ENCODE measurements at regions not wholly inside any gene's neighbourhood (a gene's known extent, or its start where the extent isn't known, plus 50 kb on each side); places are given as distances from the start of the nearest gene placed in this dataset.

DNA sequence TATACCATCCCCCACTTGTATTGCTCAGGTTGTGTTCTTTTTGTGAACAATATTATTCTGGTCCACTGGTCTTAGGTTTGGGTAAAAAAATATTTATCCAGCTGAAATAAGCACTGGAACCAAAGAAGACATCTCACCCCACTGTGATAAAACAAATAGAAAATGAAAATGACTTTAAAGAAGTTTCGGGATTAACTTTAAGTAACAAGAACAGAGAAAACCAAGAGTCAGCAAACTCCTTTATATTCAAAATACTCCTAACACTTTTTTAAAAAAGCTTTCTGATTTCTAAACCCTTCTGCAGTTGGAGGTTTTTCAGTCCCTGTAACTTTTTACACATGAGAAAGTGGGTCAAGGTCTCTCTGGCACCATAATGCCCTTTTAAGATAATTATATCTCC, 273.9 kb upstream of the CDH10 start:
- H3K36me3 Mint-ChIP-seq (ENCODE audit: unreplicated experiment): no peaks in the 10 kb centered on the region
- no peak overlapping the region for H3K27ac Mint-ChIP-seq (ENCODE audit: unreplicated experiment)
- TF ChIP-seq, protein P1, sequence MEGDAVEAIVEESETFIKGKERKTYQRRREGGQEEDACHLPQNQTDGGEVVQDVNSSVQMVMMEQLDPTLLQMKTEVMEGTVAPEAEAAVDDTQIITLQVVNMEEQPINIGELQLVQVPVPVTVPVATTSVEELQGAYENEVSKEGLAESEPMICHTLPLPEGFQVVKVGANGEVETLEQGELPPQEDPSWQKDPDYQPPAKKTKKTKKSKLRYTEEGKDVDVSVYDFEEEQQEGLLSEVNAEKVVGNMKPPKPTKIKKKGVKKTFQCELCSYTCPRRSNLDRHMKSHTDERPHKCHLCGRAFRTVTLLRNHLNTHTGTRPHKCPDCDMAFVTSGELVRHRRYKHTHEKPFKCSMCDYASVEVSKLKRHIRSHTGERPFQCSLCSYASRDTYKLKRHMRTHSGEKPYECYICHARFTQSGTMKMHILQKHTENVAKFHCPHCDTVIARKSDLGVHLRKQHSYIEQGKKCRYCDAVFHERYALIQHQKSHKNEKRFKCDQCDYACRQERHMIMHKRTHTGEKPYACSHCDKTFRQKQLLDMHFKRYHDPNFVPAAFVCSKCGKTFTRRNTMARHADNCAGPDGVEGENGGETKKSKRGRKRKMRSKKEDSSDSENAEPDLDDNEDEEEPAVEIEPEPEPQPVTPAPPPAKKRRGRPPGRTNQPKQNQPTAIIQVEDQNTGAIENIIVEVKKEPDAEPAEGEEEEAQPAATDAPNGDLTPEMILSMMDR (IDR thresholded peaks at IDR 0.05): no peak
- no peak overlapping the region for H3K4me3 Mint-ChIP-seq (ENCODE audit: unreplicated experiment)
- H3K9me3 Mint-ChIP-seq (ENCODE audit: unreplicated experiment): peaks cover 7% of the 10 kb centered on the region
- no peaks in the 10 kb centered on the region for H3K4me1 Mint-ChIP-seq (ENCODE audit: unreplicated experiment)
- no peak for DNase-seq (ENCODE audit: extremely low spot score, unreplicated experiment)
- H3K27me3 Mint-ChIP-seq (ENCODE audit: unreplicated experiment): no peaks in the 10 kb centered on the region

DNA sequence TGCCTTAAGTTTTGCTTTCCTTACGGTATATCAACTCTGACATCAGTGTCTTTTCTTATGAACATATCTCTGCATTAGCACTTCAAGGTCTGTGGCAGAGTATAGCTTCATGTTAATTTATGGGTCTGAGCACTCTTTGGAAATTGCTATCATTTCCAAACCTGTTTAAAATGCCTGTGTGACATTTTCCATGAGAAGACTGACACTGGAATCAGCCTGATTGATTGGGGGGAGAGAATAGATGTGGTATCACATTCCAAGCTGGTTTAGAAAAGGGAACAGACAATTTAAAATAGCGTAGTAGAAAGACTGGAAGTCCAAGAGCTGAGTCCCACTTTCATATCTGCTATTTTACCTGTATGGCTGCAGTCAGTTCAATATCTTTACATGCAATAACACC, 272.1 kb upstream of the CDH10 start:
- Mint-ChIP-seq H3K27me3 (ENCODE audit: unreplicated experiment) (no peaks in the 10 kb centered on the region), H3K4me3 (ENCODE audit: unreplicated experiment) (no peak overlapping the region), H3K4me1 (ENCODE audit: unreplicated experiment) (no peaks in the 10 kb centered on the region), H3K9me3 (ENCODE audit: unreplicated experiment) (peaks cover 7% of the 10 kb centered on the region), H3K27ac (ENCODE audit: unreplicated experiment) (no peak overlapping the region), H3K36me3 (ENCODE audit: unreplicated experiment) (no peaks in the 10 kb centered on the region)
- TF ChIP-seq, protein P1 (IDR thresholded peaks at IDR 0.05): no peak
- DNase-seq (ENCODE audit: extremely low spot score, unreplicated experiment): no peak

DNA sequence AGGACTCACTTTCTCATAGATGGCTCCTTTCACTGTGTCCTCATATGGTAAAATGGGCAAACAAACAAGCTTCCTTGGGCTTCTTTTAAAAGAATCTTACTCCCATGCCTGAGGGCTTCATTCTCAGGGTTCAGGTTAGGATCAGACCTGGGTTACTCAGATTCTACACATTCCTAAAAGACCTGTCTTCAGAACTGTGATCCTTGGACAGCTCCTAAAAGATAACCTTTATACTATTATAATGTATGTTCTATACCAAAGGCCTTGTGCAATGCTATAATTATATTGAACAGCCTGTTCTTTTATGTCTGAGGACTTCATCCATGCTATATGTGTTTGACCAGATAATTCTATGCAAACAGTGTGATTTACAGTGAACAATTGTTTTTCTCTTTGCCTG, 264.4 kb upstream of the CDH10 start:
- no peak for DNase-seq (ENCODE audit: extremely low spot score, unreplicated experiment)
- TF ChIP-seq, protein P1 (IDR thresholded peaks at IDR 0.05): no peak
- H3K4me1 Mint-ChIP-seq (ENCODE audit: unreplicated experiment): no peaks in the 10 kb centered on the region
- H3K27ac Mint-ChIP-seq (ENCODE audit: unreplicated experiment): no peak overlapping the region
- H3K9me3 Mint-ChIP-seq (ENCODE audit: unreplicated experiment): no peaks in the 10 kb centered on the region
- H3K27me3 Mint-ChIP-seq (ENCODE audit: unreplicated experiment): no peaks in the 10 kb centered on the region
- H3K36me3 Mint-ChIP-seq (ENCODE audit: unreplicated experiment): no peaks in the 10 kb centered on the region
- H3K4me3 Mint-ChIP-seq (ENCODE audit: unreplicated experiment): no peak overlapping the region

DNA sequence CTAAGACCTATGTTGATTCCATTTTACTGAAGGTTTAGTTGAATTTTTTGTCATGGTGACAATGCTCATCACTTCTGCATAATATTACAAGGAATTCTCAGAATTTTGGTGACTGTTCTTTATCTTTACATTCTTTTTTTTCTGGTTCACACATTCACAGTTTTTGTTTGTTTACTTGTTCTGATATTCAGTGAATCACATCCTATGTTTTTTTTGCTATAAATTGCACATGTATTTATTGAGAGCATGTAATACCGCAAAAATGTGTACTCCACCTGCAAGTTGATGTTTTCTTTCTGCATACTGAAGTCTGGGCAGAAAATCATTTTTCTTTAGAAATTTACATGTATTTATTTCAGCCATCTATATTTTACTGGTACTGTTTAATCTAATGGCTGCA, 261.9 kb upstream of the CDH10 start:
- TF ChIP-seq, protein P1 (IDR thresholded peaks at IDR 0.05): no peak

DNA sequence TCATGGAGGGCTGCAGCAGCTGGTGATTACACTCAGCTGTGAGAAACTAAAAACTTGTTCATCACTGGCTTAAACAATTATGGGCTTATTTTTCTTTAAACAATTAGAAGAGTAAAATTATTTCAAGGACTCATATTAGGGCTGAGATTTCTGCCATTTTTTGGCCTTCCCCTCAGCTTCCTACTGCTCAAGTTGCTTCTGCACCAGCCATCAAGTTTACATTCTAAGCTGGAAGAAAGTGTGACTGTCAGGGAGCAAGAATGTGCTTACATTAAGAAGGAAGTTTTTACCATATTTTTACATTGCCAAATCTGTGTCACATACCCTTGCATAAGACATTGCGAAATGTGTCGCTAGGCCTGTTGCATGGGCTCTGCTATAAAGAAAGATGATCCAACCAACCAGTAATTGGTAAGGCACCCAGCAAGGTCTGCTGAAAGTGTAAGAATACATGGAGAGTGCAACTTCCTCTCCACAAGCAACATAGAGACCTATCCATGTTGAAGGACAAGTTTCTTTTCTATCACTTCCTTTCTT, 260.3 kb upstream of the CDH10 start:
- no peak for DNase-seq (ENCODE audit: extremely low spot score, unreplicated experiment)
- Mint-ChIP-seq H3K27me3 (ENCODE audit: unreplicated experiment) (no peaks in the 10 kb centered on the region), H3K4me1 (ENCODE audit: unreplicated experiment) (no peaks in the 10 kb centered on the region), H3K9me3 (ENCODE audit: unreplicated experiment) (no peaks in the 10 kb centered on the region), H3K27ac (ENCODE audit: unreplicated experiment) (no peak overlapping the region), H3K36me3 (ENCODE audit: unreplicated experiment) (no peaks in the 10 kb centered on the region), H3K4me3 (ENCODE audit: unreplicated experiment) (no peak overlapping the region)
- TF ChIP-seq, protein P1 (IDR thresholded peaks at IDR 0.05): no peak

More for the DNA sequence above, 261.9 kb upstream of the CDH10 start:
- H3K4me3 Mint-ChIP-seq (ENCODE audit: unreplicated experiment): no peak overlapping the region
- no peaks in the 10 kb centered on the region for H3K9me3 Mint-ChIP-seq (ENCODE audit: unreplicated experiment)
- no peaks in the 10 kb centered on the region for H3K4me1 Mint-ChIP-seq (ENCODE audit: unreplicated experiment)
- H3K36me3 Mint-ChIP-seq (ENCODE audit: unreplicated experiment): no peaks in the 10 kb centered on the region
- H3K27ac Mint-ChIP-seq (ENCODE audit: unreplicated experiment): no peak overlapping the region
- H3K27me3 Mint-ChIP-seq (ENCODE audit: unreplicated experiment): no peaks in the 10 kb centered on the region
- DNase-seq (ENCODE audit: extremely low spot score, unreplicated experiment): no peak

Data from osteocyte (in vitro differentiated cells).